Esophagus squamous epithelium (tissue), 4 donors: ENCODE measurements at regions not wholly inside any gene's neighbourhood (a gene's known extent, or its start where the extent isn't known, plus 50 kb on each side); places are given as distances from the start of the nearest gene placed in this dataset.

ENCODE experiments used
- CTCF ChIP-seq, 6 experiments: fragments of 450-650 bp in 4 of 6; fragments of 200-600 bp in 2 of 6; sonication (generic) in 2 of 6; IDR thresholded peaks; one replicate each; pipeline ENCODE4 v1.5.1; 2016 to 2019; ENCODE audit warnings: antibody characterized with exemption in 6 of 6, mild to moderate bottlenecking in 4 of 6, moderate library complexity in 4 of 6
- POLR2A ChIP-seq, 4 donors: fragments of 450-650 bp; IDR thresholded peaks; one replicate each; pipeline ENCODE4 v1.6.1; 2017; ENCODE audit warnings: antibody characterized with exemption in 4 of 4, mild to moderate bottlenecking in 4 of 4, moderate library complexity in 3 of 4

- TF ChIP-seq CTCF (IDR thresholded peaks at IDR 0.05) = no peak
- no peak for TF ChIP-seq POLR2A (IDR thresholded peaks at IDR 0.05)
Measured at GRCh38 chr12:107847830-107848229, 73.3 kb downstream of the ASCL4 start.
